ENCODE measurements at regions not wholly inside any gene's neighbourhood (a gene's known extent, or its start where the extent isn't known, plus 50 kb on each side); places are given as distances from the start of the nearest gene placed in this dataset.

- Histone ChIP-seq H3K4me3 (replicated peaks in 1 of 3; ENCODE audit: insufficient read depth in 1 of 3, low read depth in 2 of 3, low read length in 3 of 3) (no peak overlapping the region), H3K4me1 (ENCODE audit: insufficient read depth, low read length) (no peaks in the 10 kb centered on the region), H3K27me3 (ENCODE audit: control insufficient read depth in 1 of 2, insufficient read depth in 2 of 2, low read length in 2 of 2) (no peaks in the 10 kb centered on the region), H3K4me2 (ENCODE audit: low read depth, low read length) (no peak overlapping the region), H3K36me3 (replicated peaks in 1 of 2; ENCODE audit: control insufficient read depth in 1 of 2, insufficient read depth in 2 of 2, low read length in 2 of 2) (no peaks in the 10 kb centered on the region), H3K9ac (ENCODE audit: insufficient read depth, low read depth, low read length) (no peak overlapping the region), H2AFZ (ENCODE audit: low read length) (no peak overlapping the region), H4K20me1 (ENCODE audit: insufficient read depth, low read length) (no peaks in the 10 kb centered on the region), H3K79me2 (ENCODE audit: insufficient read depth, low read length) (no peaks in the 10 kb centered on the region), H3K9me3 (ENCODE audit: low read length) (no peaks in the 10 kb centered on the region), H3K27ac (ENCODE audit: extremely low read length, insufficient read depth, low read length) (no peak overlapping the region)
- no TSS peak for BruUV-seq (replicated peaks)
- WGBS (ENCODE audit: low lambda C conversion rate): 49% methylated on average over 8 of the region's 8 CpGs
- ATAC-seq (no peak), FAIRE-seq (no peak), DNase-seq (ENCODE audit: low spot score) (no peak)
- intact Hi-C loops (cut with micrococcal nuclease; ENCODE audit: unreplicated experiment) (no loop called here), in situ Hi-C loops (cut with HindIII; ENCODE audit: extremely low pct_ligation_motif_present, low pct_unique_long_range_greater_than_20kb) (no loop called here)
- CTCF ChIA-PET (ENCODE audit: low intra/inter-chr PET ratio, low total read pairs): no interaction called here
- POLR2A ChIA-PET: no interaction called here
- TF ChIP-seq MTERF4 (CRISPR knock-in tag; IDR thresholded peaks at IDR 0.05) (no peak), BCL3 (CRISPR knock-in tag; IDR thresholded peaks at IDR 0.05) (no peak), ZFP36L2 (CRISPR knock-in tag; IDR thresholded peaks at IDR 0.05) (no peak), ZSCAN21 (CRISPR knock-in tag; IDR thresholded peaks at IDR 0.05; ENCODE audit: borderline replicate concordance) (no peak), HIC2 (CRISPR knock-in tag; IDR thresholded peaks at IDR 0.05; ENCODE audit: low read depth) (no peak), ZEB1 (IDR thresholded peaks at IDR 0.05; ENCODE audit: insufficient replicate concordance, low read depth) (no peak), ZNF777 (CRISPR knock-in tag; IDR thresholded peaks at IDR 0.05) (no peak), ZNF724P (CRISPR knock-in tag; IDR thresholded peaks at IDR 0.05; ENCODE audit: borderline replicate concordance) (no peak), AGO2 (optimal IDR thresholded peaks at IDR 0.05; ENCODE audit: low read depth, low read length) (no peak), NFE2 (CRISPR knock-in tag; IDR thresholded peaks at IDR 0.05) (no peak), KLF15 (CRISPR knock-in tag; IDR thresholded peaks at IDR 0.05; ENCODE audit: borderline replicate concordance) (no peak), RCOR2 (CRISPR knock-in tag; IDR thresholded peaks at IDR 0.05) (no peak), NFRKB (IDR thresholded peaks at IDR 0.05) (no peak), ZNF678 (CRISPR knock-in tag; IDR thresholded peaks at IDR 0.05) (no peak)
- TF ChIP-seq, protein P1, sequence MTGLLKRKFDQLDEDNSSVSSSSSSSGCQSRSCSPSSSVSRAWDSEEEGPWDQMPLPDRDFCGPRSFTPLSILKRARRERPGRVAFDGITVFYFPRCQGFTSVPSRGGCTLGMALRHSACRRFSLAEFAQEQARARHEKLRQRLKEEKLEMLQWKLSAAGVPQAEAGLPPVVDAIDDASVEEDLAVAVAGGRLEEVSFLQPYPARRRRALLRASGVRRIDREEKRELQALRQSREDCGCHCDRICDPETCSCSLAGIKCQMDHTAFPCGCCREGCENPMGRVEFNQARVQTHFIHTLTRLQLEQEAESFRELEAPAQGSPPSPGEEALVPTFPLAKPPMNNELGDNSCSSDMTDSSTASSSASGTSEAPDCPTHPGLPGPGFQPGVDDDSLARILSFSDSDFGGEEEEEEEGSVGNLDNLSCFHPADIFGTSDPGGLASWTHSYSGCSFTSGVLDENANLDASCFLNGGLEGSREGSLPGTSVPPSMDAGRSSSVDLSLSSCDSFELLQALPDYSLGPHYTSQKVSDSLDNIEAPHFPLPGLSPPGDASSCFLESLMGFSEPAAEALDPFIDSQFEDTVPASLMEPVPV (CRISPR knock-in tag; IDR thresholded peaks at IDR 0.05): no peak
- TF ChIP-seq, protein P2, sequence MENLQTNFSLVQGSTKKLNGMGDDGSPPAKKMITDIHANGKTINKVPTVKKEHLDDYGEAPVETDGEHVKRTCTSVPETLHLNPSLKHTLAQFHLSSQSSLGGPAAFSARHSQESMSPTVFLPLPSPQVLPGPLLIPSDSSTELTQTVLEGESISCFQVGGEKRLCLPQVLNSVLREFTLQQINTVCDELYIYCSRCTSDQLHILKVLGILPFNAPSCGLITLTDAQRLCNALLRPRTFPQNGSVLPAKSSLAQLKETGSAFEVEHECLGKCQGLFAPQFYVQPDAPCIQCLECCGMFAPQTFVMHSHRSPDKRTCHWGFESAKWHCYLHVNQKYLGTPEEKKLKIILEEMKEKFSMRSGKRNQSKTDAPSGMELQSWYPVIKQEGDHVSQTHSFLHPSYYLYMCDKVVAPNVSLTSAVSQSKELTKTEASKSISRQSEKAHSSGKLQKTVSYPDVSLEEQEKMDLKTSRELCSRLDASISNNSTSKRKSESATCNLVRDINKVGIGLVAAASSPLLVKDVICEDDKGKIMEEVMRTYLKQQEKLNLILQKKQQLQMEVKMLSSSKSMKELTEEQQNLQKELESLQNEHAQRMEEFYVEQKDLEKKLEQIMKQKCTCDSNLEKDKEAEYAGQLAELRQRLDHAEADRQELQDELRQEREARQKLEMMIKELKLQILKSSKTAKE (CRISPR knock-in tag; IDR thresholded peaks at IDR 0.05; ENCODE audit: borderline replicate concordance): no peak
- TF ChIP-seq, protein P3, sequence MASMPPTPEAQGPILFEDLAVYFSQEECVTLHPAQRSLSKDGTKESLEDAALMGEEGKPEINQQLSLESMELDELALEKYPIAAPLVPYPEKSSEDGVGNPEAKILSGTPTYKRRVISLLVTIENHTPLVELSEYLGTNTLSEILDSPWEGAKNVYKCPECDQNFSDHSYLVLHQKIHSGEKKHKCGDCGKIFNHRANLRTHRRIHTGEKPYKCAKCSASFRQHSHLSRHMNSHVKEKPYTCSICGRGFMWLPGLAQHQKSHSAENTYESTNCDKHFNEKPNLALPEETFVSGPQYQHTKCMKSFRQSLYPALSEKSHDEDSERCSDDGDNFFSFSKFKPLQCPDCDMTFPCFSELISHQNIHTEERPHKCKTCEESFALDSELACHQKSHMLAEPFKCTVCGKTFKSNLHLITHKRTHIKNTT (CRISPR knock-in tag; IDR thresholded peaks at IDR 0.05): no peak
Observed at GRCh38 chrX:75893281-75893680, 108.2 kb upstream of the MAGEE2 start.

Data from HepG2 (cell line).